ENCODE measurements at regions not wholly inside any gene's neighbourhood (a gene's known extent, or its start where the extent isn't known, plus 50 kb on each side); places are given as distances from the start of the nearest gene placed in this dataset.

DNA sequence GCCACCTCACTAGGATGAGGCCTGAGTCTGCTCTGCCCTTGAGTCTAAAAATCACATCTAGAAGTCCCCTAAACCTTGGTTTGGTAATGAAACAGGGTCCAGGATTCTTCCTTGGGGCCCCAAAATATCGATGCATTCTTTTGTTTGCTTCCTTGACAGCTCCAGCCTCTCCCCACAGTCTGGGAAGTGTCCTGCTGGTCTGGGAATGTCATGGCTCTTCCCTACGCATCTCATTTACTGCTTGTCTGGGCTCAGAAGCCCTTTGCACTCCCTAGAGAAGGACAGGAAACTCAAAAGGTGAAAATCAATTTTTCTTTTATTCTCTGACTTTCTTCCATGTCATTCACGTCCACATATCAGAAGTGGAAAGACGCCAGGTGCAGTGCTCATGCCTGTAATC is 115.8 kb downstream of the DRD1 start:
- Histone ChIP-seq H3K9me3 (no peaks in the 10 kb centered on the region), H3K27ac (no peak overlapping the region), H3K27me3 (no peaks in the 10 kb centered on the region), H3K4me1 (no peaks in the 10 kb centered on the region), H3K4me3 (no peak overlapping the region), H3K36me3 (no peaks in the 10 kb centered on the region)
- 70% methylated on average over 4 of the region's 4 CpGs for WGBS, 2 donors
- TF ChIP-seq POLR2AphosphoS5 (IDR thresholded peaks at IDR 0.05) = no peak
- TF ChIP-seq, protein P1, sequence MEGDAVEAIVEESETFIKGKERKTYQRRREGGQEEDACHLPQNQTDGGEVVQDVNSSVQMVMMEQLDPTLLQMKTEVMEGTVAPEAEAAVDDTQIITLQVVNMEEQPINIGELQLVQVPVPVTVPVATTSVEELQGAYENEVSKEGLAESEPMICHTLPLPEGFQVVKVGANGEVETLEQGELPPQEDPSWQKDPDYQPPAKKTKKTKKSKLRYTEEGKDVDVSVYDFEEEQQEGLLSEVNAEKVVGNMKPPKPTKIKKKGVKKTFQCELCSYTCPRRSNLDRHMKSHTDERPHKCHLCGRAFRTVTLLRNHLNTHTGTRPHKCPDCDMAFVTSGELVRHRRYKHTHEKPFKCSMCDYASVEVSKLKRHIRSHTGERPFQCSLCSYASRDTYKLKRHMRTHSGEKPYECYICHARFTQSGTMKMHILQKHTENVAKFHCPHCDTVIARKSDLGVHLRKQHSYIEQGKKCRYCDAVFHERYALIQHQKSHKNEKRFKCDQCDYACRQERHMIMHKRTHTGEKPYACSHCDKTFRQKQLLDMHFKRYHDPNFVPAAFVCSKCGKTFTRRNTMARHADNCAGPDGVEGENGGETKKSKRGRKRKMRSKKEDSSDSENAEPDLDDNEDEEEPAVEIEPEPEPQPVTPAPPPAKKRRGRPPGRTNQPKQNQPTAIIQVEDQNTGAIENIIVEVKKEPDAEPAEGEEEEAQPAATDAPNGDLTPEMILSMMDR (IDR thresholded peaks at IDR 0.05) = no peak
- TF ChIP-seq POLR2A (IDR thresholded peaks at IDR 0.05) = no peak
- TF ChIP-seq EP300 (IDR thresholded peaks at IDR 0.05) = no peak
- intact Hi-C loops (cut with DNase I) = no loop called here
- no peak for DNase-seq

DNA sequence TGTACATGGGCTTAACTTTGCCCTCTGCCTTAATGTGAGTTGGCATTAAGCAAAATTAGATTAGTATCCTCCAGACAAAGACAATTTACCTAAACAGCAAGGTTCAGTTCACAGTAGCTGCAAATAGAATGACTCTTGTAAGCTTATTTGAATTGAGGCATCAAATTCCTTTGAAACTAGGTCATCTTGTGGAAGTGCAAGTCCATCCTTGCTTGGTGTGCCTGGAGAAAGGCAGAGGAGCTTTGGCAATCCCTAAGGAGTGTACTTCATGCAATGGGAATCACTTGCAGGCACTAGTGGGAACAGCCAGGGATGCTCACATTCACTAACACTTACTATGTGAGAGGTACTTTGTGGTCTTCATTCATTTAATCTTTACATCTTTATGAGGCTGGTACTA is 118.3 kb downstream of the DRD1 start:
- Histone ChIP-seq H3K27ac (no peak overlapping the region), H3K36me3 (no peaks in the 10 kb centered on the region), H3K9me3 (no peaks in the 10 kb centered on the region), H3K4me3 (no peak overlapping the region), H3K4me1 (no peaks in the 10 kb centered on the region), H3K27me3 (no peaks in the 10 kb centered on the region)
- TF ChIP-seq EP300 (IDR thresholded peaks at IDR 0.05) (no peak), POLR2AphosphoS5 (IDR thresholded peaks at IDR 0.05) (no peak), POLR2A (IDR thresholded peaks at IDR 0.05) (no peak)
- TF ChIP-seq, protein P1 (IDR thresholded peaks at IDR 0.05) = no peak
- intact Hi-C loops (cut with DNase I) = no loop called here
- no peak for DNase-seq

DNA sequence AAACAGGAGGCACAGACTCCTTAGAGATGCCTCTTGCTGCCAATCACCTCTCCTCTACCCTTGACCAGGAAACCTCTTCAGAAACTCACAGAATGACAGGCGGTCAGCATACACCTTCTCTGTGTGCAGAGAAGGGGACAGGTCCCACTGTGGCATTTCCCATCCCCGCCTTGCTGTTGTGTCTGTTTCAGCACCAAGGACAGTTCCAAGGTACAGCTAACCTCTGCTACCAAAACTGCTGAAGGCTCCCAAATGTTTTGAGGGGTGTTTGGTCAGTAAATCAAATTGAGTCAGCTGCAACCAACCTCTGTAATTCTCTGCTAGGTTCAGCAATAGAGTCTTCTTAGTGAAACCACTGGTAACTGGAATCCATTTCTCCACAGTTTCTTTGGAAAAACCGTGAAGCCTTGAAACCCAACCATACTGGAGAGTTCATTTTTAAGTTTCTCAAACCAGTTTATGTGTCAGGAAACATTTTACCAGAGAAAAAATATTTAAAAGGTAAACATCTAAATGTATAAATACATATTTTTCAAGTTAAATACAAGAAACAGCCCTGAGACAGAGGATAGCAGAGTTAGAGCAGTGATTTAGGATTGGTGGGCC is 122.0 kb downstream of the DRD1 start:
- no peaks in the 10 kb centered on the region for H3K36me3 ChIP-seq
- DNase-seq = no peak
- H3K27me3 ChIP-seq = no peaks in the 10 kb centered on the region
- intact Hi-C loops (cut with DNase I) = no loop called here
- H3K4me3 ChIP-seq = no peak overlapping the region
- 25 to 27% methylated on average over 3 of the region's 3 CpGs for WGBS, 2 donors
- H3K9me3 ChIP-seq = no peaks in the 10 kb centered on the region
- H3K27ac ChIP-seq = no peak overlapping the region
- TF ChIP-seq POLR2AphosphoS5 (IDR thresholded peaks at IDR 0.05) (no peak), EP300 (IDR thresholded peaks at IDR 0.05) (no peak), POLR2A (IDR thresholded peaks at IDR 0.05) (no peak)
- TF ChIP-seq, protein P1 (IDR thresholded peaks at IDR 0.05) = no peak
- no peaks in the 10 kb centered on the region for H3K4me1 ChIP-seq

DNA sequence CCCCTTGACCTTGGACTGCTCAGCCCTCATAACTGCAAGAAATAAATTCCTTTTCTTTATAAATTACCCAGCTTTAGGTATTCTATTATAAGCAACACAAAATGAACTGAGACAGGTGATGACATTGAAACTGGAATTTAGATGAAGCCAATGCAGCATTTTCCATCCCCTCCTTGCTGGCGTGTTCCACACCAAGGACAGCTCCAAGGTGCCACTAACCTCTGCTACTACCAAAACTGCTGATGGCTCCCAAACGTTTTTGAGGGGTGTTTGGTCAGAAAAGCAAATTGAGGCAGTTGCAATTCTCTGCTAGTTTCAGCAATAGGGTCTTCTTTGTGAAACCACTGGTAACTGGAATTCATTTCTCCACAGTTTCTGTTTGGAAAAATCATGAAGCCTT is 124.8 kb downstream of the DRD1 start:
- H3K9me3 ChIP-seq = no peaks in the 10 kb centered on the region
- TF ChIP-seq, protein P1 (IDR thresholded peaks at IDR 0.05) = no peak
- TF ChIP-seq POLR2A (IDR thresholded peaks at IDR 0.05) (no peak), EP300 (IDR thresholded peaks at IDR 0.05) (no peak), POLR2AphosphoS5 (IDR thresholded peaks at IDR 0.05) (no peak)
- no peaks in the 10 kb centered on the region for H3K27me3 ChIP-seq
- no peak overlapping the region for H3K4me3 ChIP-seq
- no peaks in the 10 kb centered on the region for H3K36me3 ChIP-seq
- no peaks in the 10 kb centered on the region for H3K4me1 ChIP-seq
- intact Hi-C loops (cut with DNase I) = no loop called here
- DNase-seq = no peak
- WGBS, 2 donors = 33 to 35% methylated on average over 2 of the region's 2 CpGs
- H3K27ac ChIP-seq = no peak overlapping the region

DNA sequence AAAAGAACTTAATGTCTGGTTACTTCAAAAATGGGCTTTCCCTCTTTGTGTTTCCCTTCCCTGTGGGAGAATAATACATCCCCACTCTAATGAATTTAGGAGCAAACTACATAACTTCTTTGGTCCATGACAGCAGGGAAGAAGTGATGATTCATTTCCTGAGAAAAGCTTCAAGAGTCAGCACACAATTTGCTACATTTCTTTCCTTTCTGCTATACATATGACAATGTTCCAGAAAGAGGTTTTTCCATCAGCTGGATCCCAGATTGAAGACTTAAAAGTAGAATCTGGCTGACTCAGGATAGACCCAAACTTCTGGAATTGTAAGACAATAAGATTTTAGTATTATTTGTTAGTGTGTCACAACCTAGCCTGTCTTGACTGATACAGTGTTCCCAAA is 126.1 kb downstream of the DRD1 start:
- no peaks in the 10 kb centered on the region for H3K27me3 ChIP-seq
- TF ChIP-seq POLR2A (IDR thresholded peaks at IDR 0.05) (no peak), EP300 (IDR thresholded peaks at IDR 0.05) (no peak), POLR2AphosphoS5 (IDR thresholded peaks at IDR 0.05) (no peak)
- TF ChIP-seq, protein P1 (IDR thresholded peaks at IDR 0.05) = no peak
- no peak overlapping the region for H3K4me3 ChIP-seq
- no peak for DNase-seq
- H3K9me3 ChIP-seq = no peaks in the 10 kb centered on the region
- H3K27ac ChIP-seq = no peak overlapping the region
- intact Hi-C loops (cut with DNase I) = no loop called here
- H3K4me1 ChIP-seq = no peaks in the 10 kb centered on the region
- H3K36me3 ChIP-seq = no peaks in the 10 kb centered on the region

Data from sigmoid colon (tissue), 6 donors.